AG09319 (cell line): ENCODE measurements at regions not wholly inside any gene's neighbourhood (a gene's known extent, or its start where the extent isn't known, plus 50 kb on each side); places are given as distances from the start of the nearest gene placed in this dataset.

ENCODE experiments used
- DNase-seq: peaks from one replicate; pipeline ENCODE4 v3.0.0-alpha.2; 2010; ENCODE audit warnings: low read depth; ENCODE audit errors: extremely low read depth
- CTCF ChIP-seq: IDR thresholded peaks from 2 replicates; pipeline ENCODE4 v1.5.1; 2011; ENCODE audit warnings: low read depth, mild to moderate bottlenecking, inconsistent platforms, low read length, moderate library complexity

- TF ChIP-seq CTCF = no peak
- DNase-seq = no peak
These were observed 102.0 kb upstream of the YWHAQ start for GRCh38 chr2:9732824-9733223.

- TF ChIP-seq CTCF = no peak
- DNase-seq = no peak
These were observed 103.5 kb upstream of the YWHAQ start for GRCh38 chr2:9734308-9734707.

GRCh38 chr2:9735335-9735734 is 104.5 kb upstream of the YWHAQ start:
- no peak for TF ChIP-seq CTCF
- no peak for DNase-seq

- TF ChIP-seq CTCF = no peak
- DNase-seq = no peak
These were observed 105.2 kb upstream of the YWHAQ start for GRCh38 chr2:9736021-9736420.

- TF ChIP-seq CTCF = no peak; the same call in 1 of the 2 replicates
- DNase-seq = no peak
These were observed 106.0 kb upstream of the TAF1B start for GRCh38 chr2:9737053-9737875.

GRCh38 chr2:9738062-9738461 is 105.2 kb upstream of the TAF1B start:
- TF ChIP-seq CTCF = no peak
- no peak for DNase-seq

- DNase-seq = no peak
These were observed 104.5 kb upstream of the TAF1B start for GRCh38 chr2:9738535-9739496.

More at GRCh38 chr2:9738535-9739496, 104.5 kb upstream of the TAF1B start:
- TF ChIP-seq CTCF = no peak
